ENCODE measurements at regions not wholly inside any gene's neighbourhood (a gene's known extent, or its start where the extent isn't known, plus 50 kb on each side); places are given as distances from the start of the nearest gene placed in this dataset.

GRCh38 chr13:54965881-54966280, 1937.3 kb downstream of the OLFM4 start:
- Histone ChIP-seq H2AFZ (no peak overlapping the region), H3K4me2 (no peak overlapping the region), H3K4me1 (ENCODE audit: insufficient read depth) (no peaks in the 10 kb centered on the region), H3K36me3 (replicated peaks; ENCODE audit: insufficient read depth, low read depth) (no peaks in the 10 kb centered on the region), H3K27me3 (no peaks in the 10 kb centered on the region), H3K79me2 (no peaks in the 10 kb centered on the region), H3K4me3 (no peak overlapping the region), H3K9me2 (replicated peaks; ENCODE audit: insufficient read depth) (no peaks in the 10 kb centered on the region), H3K27ac (no peak overlapping the region), H3K9me3 (ENCODE audit: low read depth) (no peaks in the 10 kb centered on the region), H4K20me1 (ENCODE audit: insufficient read depth, poor library complexity, severe bottlenecking) (no peaks in the 10 kb centered on the region)
- 88% methylated on average over 2 of the region's 2 CpGs for WGBS (ENCODE audit: low lambda C conversion rate, missing lambda C conversion rate)
- peak; percentile 7 for DNase-seq (ENCODE audit: low spot score)
- TF ChIP-seq CTCF (IDR thresholded peaks at IDR 0.05; ENCODE audit: poor library complexity) (no peak), EZH2 (IDR thresholded peaks at IDR 0.05; ENCODE audit: borderline replicate concordance) (no peak), EZH2phosphoT487 (IDR thresholded peaks at IDR 0.05; ENCODE audit: low read depth, severe bottlenecking, unreplicated experiment) (no peak)

GRCh38 chr13:54972838-54973237, 1944.2 kb downstream of the OLFM4 start:
- Histone ChIP-seq H3K4me3 (no peak overlapping the region), H3K9me2 (replicated peaks; ENCODE audit: insufficient read depth) (no peaks in the 10 kb centered on the region), H3K4me1 (ENCODE audit: insufficient read depth) (no peaks in the 10 kb centered on the region), H4K20me1 (ENCODE audit: insufficient read depth, poor library complexity, severe bottlenecking) (no peaks in the 10 kb centered on the region), H2AFZ (no peak overlapping the region), H3K79me2 (no peaks in the 10 kb centered on the region), H3K27me3 (no peaks in the 10 kb centered on the region), H3K36me3 (replicated peaks; ENCODE audit: insufficient read depth, low read depth) (no peaks in the 10 kb centered on the region), H3K27ac (no peak overlapping the region), H3K9me3 (ENCODE audit: low read depth) (no peaks in the 10 kb centered on the region), H3K4me2 (no peak overlapping the region)
- 82% methylated on average over 5 of the region's 5 CpGs for whole genome bisulfite sequencing (ENCODE audit: low lambda C conversion rate, missing lambda C conversion rate)
- no peak for DNase-seq (ENCODE audit: low spot score)
- TF ChIP-seq EZH2 (IDR thresholded peaks at IDR 0.05; ENCODE audit: borderline replicate concordance): no peak
- no peak for TF ChIP-seq EZH2phosphoT487 (IDR thresholded peaks at IDR 0.05; ENCODE audit: low read depth, severe bottlenecking, unreplicated experiment)
- no peak for TF ChIP-seq CTCF (IDR thresholded peaks at IDR 0.05; ENCODE audit: poor library complexity)

GRCh38 chr13:54975676-54976075, 1947.1 kb downstream of the OLFM4 start:
- H3K27me3 ChIP-seq: no peaks in the 10 kb centered on the region
- H3K9me2 ChIP-seq (replicated peaks; ENCODE audit: insufficient read depth): no peaks in the 10 kb centered on the region
- no peaks in the 10 kb centered on the region for H3K9me3 ChIP-seq (ENCODE audit: low read depth)
- no peak overlapping the region for H3K27ac ChIP-seq
- WGBS (ENCODE audit: low lambda C conversion rate, missing lambda C conversion rate): 63% methylated on average over 4 of the region's 4 CpGs
- no peak overlapping the region for H2AFZ ChIP-seq
- H3K79me2 ChIP-seq: no peaks in the 10 kb centered on the region
- no peak overlapping the region for H3K4me3 ChIP-seq
- no peak for DNase-seq (ENCODE audit: low spot score)
- H4K20me1 ChIP-seq (ENCODE audit: insufficient read depth, poor library complexity, severe bottlenecking): no peaks in the 10 kb centered on the region
- no peaks in the 10 kb centered on the region for H3K4me1 ChIP-seq (ENCODE audit: insufficient read depth)
- no peaks in the 10 kb centered on the region for H3K36me3 ChIP-seq (replicated peaks; ENCODE audit: insufficient read depth, low read depth)
- TF ChIP-seq EZH2 (IDR thresholded peaks at IDR 0.05; ENCODE audit: borderline replicate concordance): no peak
- no peak for TF ChIP-seq EZH2phosphoT487 (IDR thresholded peaks at IDR 0.05; ENCODE audit: low read depth, severe bottlenecking, unreplicated experiment)
- no peak for TF ChIP-seq CTCF (IDR thresholded peaks at IDR 0.05; ENCODE audit: poor library complexity)
- no peak overlapping the region for H3K4me2 ChIP-seq

- Histone ChIP-seq H3K27me3 (no peaks in the 10 kb centered on the region), H2AFZ (no peak overlapping the region), H3K79me2 (no peaks in the 10 kb centered on the region), H3K36me3 (replicated peaks; ENCODE audit: insufficient read depth, low read depth) (no peaks in the 10 kb centered on the region), H3K27ac (no peak overlapping the region), H3K4me2 (no peak overlapping the region), H4K20me1 (ENCODE audit: insufficient read depth, poor library complexity, severe bottlenecking) (no peaks in the 10 kb centered on the region), H3K4me3 (no peak overlapping the region), H3K9me3 (ENCODE audit: low read depth) (no peaks in the 10 kb centered on the region), H3K9me2 (replicated peaks; ENCODE audit: insufficient read depth) (no peaks in the 10 kb centered on the region), H3K4me1 (ENCODE audit: insufficient read depth) (no peaks in the 10 kb centered on the region)
- 82% methylated on average over 3 of the region's 3 CpGs for WGBS (ENCODE audit: low lambda C conversion rate, missing lambda C conversion rate)
- no peak for DNase-seq (ENCODE audit: low spot score)
- TF ChIP-seq EZH2 (IDR thresholded peaks at IDR 0.05; ENCODE audit: borderline replicate concordance): no peak
- TF ChIP-seq CTCF (IDR thresholded peaks at IDR 0.05; ENCODE audit: poor library complexity): no peak
- TF ChIP-seq EZH2phosphoT487 (IDR thresholded peaks at IDR 0.05; ENCODE audit: low read depth, severe bottlenecking, unreplicated experiment): no peak
Observed at GRCh38 chr13:54980651-54981050, 1952.0 kb downstream of the OLFM4 start.

All from hepatocyte (in vitro differentiated cells).